Hematopoietic multipotent progenitor cell treated with erythropoietin and hydrocortisone succinate and interleukin-3 and kit ligand, for 15 days (in vitro differentiated cells): ENCODE measurements at regions not wholly inside any gene's neighbourhood (a gene's known extent, or its start where the extent isn't known, plus 50 kb on each side); places are given as distances from the start of the nearest gene placed in this dataset.

Experiments
- DNase-seq: peaks from one replicate; pipeline ENCODE4 v3.0.0-alpha.2; 2015; ENCODE audit warnings: low spot score

GRCh38 chr20:11247046-11248010, 573.5 kb upstream of the JAG1 start:
- no peak for DNase-seq

DNA sequence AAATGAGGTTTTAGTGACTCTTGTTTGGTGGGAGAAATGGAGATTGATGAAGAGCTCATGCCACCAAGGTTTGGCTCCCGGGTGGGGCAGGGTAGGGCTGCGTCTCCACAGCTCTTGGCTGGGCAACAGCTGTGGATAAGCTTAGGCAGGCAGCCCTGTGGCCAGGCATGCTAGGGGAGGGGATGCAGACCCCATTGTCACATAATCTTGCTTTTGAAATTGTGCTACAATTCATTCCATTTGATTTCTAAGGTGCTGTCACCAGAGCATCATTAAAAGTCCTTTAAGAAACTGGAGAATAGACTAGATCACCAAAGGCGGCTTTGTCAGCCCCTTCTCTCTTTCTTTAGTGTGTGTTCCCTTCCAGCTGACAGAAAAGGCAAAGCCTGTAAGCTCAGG, 574.2 kb upstream of the JAG1 start:
- no peak for DNase-seq

GRCh38 chr20:11248687-11249638, 575.2 kb upstream of the JAG1 start:
- DNase-seq = no peak

DNA sequence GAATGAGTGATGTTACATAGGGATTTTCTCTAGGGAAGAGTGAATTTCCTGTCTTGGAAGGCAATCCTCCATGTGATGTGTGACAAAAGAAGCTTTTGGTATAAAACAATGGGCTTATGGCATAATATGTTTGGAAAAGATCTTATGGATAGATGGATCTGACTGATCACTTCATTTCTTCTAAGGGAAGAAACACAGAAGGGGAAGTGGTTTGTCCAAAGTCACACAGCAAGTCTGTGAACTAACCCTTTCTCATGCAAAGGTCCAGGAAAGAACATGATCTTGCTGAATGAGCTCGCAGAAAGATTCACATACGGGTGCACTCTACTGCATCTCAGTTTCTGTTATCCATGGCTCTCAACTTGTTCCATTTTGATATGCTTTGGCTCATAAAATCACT, 575.9 kb upstream of the JAG1 start:
- DNase-seq = no peak

- DNase-seq = no peak
These were observed 578.6 kb upstream of the JAG1 start for GRCh38 chr20:11252447-11252846.

DNA sequence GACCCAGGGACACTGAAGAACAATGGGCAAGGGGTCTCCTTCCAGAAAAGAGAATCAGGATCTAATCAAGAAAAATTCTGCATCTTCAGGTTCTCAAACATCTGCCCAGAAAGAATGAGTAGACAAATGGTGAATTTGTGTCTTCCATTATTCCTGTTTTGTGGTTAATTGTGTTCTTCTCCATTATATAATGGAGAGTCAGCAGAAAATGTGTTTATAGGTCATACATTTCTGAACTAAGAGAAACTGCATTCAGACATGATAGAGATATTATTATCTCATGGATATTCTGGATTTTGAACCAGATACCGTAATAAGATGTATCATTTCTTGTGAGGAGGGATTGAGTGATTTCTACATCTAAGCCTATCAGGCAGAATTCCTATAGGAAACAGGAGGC, 581.7 kb upstream of the JAG1 start:
- DNase-seq = no peak

DNA sequence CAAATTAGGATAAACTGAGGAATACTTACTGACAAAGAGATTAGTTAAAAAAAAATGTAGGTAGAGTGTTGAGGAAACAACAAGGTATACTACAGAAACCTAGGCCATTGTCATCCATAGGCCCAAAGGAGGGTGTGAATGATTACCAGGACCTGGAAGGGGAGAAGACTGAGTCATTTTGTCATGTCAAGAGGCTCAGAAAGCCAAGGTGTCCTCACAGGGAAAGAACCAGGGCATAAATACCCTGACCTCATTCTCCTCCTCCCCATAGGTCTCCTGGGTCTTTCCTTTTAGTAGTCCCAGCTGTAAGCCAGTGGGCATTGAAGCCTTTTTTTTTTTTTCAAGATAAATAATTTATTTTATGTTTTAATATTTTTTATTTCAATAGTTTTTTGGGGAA, 582.1 kb upstream of the JAG1 start:
- DNase-seq = no peak

DNA sequence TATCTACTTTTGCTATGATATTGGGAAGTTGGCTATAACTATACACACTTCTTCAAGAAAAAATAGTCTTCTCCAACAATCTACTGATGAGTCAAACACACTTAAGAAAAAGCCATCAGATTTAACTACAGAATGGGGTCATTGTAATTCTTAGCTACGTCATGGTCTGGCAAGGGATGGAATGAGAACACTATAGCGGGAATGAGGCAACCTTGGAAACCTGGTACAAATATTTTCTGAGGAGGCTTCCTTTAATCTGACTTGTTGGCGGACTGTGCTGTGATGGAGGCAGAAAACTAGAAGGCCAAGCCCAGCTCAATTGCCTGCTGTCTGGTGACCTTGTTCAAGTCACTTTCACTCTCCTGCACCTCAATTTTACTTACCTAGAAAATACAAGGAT, 586.8 kb upstream of the JAG1 start:
- no peak for DNase-seq

- no peak for DNase-seq
These were observed 587.8 kb upstream of the JAG1 start for GRCh38 chr20:11261533-11262000.

DNA sequence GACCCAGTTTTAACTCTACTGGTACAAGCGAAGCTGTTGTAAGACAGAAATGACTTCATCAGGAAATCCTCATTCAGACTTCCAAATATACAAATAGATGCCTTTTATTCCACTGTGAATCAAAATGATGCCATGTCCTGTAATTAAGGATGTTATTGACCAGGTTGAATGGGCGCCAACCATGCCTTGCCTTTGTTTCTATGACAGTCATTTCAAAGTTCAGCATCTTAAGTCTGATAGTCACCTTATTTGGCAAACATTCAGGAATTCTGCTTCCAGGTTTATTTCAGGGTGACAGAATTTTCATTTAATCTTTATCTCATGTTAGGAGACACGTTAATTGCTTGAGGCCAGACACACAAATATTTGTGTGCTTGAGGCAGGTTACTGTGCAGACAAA, 592.8 kb upstream of the JAG1 start:
- no peak for DNase-seq

- no peak for DNase-seq
These were observed 593.4 kb upstream of the JAG1 start for GRCh38 chr20:11267131-11267761.

DNA sequence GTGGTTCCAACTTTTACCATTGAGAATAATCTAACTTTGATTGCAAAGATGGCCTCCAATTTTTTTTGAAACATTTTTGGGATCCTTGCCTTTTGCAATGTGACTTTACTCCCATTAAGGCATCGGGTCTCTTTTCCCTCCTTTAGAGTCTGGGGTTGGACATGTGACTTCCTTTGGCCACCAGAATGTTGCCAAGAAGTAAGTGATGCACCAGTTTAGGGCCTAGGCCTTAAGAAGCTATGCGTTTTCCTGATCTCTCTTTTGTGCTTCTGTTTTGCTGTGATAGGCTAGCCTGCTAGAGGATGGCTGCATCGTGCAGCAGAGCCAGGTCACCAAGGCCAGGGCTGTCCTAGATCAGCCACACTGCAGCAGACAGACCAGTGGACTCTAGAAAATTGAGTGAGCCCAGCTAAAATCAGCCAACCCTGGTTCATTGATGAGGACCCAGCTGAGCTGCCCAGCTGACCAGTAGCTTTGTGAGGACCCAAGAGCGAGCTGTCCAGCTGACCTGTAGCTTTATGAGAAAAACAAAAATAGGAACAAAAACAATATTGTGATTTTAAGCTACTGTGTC, 594.0 kb upstream of the JAG1 start:
- no peak for DNase-seq

DNA sequence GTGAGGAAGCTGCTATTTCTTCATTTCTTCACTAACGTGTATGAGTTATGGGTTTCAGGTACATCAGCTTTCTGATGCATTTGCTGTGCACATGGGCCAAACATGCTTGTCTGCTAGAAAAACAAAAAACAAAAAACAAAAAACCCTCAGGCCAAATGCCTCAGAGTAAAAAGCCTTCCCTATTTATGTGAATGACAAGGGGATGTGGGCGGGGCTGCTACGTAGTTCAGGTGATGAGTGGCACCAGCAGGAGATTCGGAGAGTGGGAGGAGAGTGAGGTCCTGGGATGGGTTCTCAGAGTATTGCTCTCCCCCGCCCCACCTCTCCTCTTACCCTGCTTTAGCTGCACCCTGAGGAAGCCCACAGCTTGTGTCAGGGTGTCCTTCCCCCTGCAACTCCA, 596.8 kb upstream of the JAG1 start:
- no peak for DNase-seq

- no peak for DNase-seq
These were observed 597.5 kb upstream of the JAG1 start for GRCh38 chr20:11271319-11271718.

- no peak for DNase-seq
These were observed 598.3 kb upstream of the JAG1 start for GRCh38 chr20:11271920-11272594.

- DNase-seq = no peak
These were observed 600.4 kb upstream of the JAG1 start for GRCh38 chr20:11274141-11274594.

DNA sequence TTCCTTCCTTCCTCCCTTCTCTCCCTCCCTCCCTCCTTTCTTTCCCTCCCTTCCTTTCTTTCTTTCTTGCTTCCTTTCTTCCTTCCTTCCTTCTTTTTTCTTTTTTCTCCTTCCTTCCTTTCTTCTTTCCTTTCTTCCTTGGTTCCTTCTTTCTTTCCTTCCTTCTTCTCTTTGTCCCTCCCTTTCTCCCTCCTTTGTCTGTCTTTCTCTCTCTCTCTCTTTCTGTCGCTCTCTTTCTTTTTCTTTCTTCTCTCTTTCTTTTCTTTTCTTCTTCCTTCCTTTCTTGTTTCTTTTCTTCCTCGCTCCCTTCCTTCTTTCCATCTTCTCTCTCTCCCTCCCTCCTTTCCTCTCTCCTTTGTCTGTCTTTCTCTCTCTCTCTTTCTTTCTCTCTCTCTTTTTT, 601.9 kb upstream of the JAG1 start:
- no peak for DNase-seq

DNA sequence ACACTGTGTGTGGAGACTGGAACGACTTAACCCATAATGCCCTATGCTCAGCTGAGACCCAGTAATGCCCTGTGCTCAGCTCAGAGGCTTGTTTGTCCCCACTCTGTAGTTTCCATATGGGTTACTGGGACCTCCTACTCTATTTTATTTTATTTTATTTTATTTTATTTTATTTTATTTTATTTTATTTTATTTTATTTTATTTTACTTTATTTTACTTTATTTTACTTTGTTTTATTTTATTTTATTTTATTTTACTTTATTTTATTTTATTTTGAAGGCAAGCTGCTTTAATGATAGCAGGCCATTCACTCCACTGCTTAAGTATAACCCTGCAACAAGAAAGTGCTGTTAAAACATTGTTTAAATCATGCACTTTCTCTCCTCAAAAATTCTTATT, 603.4 kb upstream of the JAG1 start:
- no peak for DNase-seq

DNA sequence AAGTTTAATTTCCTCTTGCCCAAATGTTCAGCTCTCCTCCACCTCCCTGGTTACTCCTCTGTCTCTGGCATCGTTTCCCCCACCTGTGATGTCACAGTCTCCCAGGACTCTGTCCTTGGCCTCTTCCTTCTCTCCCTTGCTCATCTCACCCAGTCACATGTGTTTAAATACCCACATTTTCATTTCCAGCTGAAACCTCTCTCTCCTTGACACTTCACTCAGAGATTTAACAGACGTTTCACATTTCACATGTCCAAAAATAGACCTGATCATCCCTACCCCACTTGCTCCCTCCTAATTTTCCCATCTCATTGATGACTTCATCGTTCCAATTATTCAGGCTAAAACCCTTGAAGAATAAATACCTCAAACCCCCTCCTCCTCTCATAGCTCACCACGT, 604.1 kb upstream of the JAG1 start:
- no peak for DNase-seq

DNA sequence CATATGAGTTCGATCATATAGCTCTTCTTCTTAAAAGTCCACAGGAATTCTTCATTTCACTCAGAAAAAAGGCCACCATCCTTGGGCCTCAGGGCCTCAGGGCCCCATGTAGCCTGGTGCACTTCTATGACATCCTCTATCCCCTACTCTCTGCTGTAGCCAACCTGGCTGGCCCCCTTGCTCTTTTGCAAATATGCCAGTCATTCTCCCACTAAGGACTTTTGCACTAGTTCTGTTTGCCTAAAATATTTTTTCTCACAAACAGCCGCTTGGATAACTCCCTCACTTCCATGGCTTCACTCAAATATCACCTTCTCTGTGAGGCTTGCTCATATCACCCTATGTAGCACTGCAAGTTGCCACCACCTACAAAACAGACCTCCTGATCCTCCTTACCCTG, 604.7 kb upstream of the JAG1 start:
- DNase-seq = no peak

DNA sequence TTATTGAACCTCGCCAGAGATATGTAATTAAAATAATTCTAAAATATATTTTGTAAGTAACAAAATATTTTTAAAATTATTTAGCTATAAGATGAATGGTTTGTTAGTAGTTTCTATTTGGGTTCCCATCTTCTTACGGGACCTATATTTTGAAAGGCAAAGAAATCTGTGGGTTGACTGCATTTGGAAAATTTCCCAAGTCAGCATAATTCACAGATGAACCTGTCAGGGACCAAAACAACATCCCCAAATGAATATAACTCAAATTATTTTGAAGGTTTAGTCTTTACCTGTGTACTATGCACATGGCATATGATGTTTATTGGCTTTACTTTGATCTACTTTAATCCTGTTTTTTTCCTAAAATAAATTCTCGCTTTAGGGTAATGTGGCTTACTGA, 607.4 kb upstream of the JAG1 start:
- no peak for DNase-seq
